Brain microvascular endothelial cell (primary cell): ENCODE measurements at regions not wholly inside any gene's neighbourhood (a gene's known extent, or its start where the extent isn't known, plus 50 kb on each side); places are given as distances from the start of the nearest gene placed in this dataset.

Experiments
- DNase-seq: peaks from one replicate; pipeline ENCODE4 v3.0.0-alpha.2; 2020
- H3K27ac ChIP-seq: fragments of 250-450 bp; sonication (Bioruptor Pico); 2 replicates; pipeline ENCODE4 v1.5.1; 2020; ENCODE audit warnings: mild to moderate bottlenecking, moderate library complexity
- H3K27me3 ChIP-seq: fragments of 250-450 bp; sonication (Bioruptor Pico); replicated peaks from 2 replicates; pipeline ENCODE4 v1.5.1; 2020; ENCODE audit warnings: mild to moderate bottlenecking
- H3K36me3 ChIP-seq: fragments of 250-450 bp; sonication (Bioruptor Pico); replicated peaks from 2 replicates; pipeline ENCODE4 v1.5.1; 2020; ENCODE audit warnings: mild to moderate bottlenecking
- H3K4me3 ChIP-seq: 2 replicates; pipeline ENCODE4 v1.5.1; 2011; ENCODE audit warnings: low read depth, mild to moderate bottlenecking, control low read depth, low read length, moderate library complexity
- in situ Hi-C: cut with HindIII; loops from 2 replicates; pipeline ENCODE4 v1.10.0; 2017; ENCODE audit warnings: low sequenced_read_pairs, low pct_ligation_motif_present
- TF ChIP-seq, protein P1 (sequence below): IDR thresholded peaks from 2 replicates; pipeline ENCODE4 v1.5.1; 2011; ENCODE audit warnings: low read depth, mild to moderate bottlenecking, moderate library complexity, low read length, control low read depth, inconsistent platforms; ENCODE audit errors: missing control alignments

DNA sequence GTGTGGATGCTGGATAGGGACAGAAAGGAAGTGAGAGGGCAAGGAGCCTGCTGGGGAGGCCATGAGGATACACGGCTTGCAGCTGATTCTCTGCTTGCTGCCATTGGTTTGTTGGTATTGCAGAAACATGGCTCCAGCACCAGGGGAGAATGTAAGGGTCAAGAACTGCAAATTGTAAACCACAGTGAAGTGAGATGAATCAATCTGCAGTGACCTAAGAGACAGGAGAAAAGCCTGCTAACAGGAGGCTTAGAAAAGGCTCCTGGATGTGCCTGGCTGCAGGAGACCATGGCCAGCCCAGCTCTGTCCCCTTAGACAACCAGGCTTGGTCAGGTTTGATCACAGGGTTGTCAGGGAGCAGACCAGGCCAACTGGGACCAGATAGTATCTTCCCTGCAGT lies 233.7 kb upstream of the CADM1 start:
- Histone ChIP-seq H3K4me3 (no peak overlapping the region), H3K27ac (no peak overlapping the region), H3K27me3 (no peaks in the 10 kb centered on the region), H3K36me3 (no peaks in the 10 kb centered on the region)
- TF ChIP-seq, protein P1, sequence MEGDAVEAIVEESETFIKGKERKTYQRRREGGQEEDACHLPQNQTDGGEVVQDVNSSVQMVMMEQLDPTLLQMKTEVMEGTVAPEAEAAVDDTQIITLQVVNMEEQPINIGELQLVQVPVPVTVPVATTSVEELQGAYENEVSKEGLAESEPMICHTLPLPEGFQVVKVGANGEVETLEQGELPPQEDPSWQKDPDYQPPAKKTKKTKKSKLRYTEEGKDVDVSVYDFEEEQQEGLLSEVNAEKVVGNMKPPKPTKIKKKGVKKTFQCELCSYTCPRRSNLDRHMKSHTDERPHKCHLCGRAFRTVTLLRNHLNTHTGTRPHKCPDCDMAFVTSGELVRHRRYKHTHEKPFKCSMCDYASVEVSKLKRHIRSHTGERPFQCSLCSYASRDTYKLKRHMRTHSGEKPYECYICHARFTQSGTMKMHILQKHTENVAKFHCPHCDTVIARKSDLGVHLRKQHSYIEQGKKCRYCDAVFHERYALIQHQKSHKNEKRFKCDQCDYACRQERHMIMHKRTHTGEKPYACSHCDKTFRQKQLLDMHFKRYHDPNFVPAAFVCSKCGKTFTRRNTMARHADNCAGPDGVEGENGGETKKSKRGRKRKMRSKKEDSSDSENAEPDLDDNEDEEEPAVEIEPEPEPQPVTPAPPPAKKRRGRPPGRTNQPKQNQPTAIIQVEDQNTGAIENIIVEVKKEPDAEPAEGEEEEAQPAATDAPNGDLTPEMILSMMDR = no peak
- no peak for DNase-seq
- in situ Hi-C loops = no loop called here

GRCh38 chr11:115736146-115736545 lies 231.9 kb upstream of the CADM1 start:
- H3K27me3 ChIP-seq = no peaks in the 10 kb centered on the region
- no peak for DNase-seq
- no peak overlapping the region for H3K27ac ChIP-seq
- TF ChIP-seq, protein P1 = no peak
- no peak overlapping the region for H3K4me3 ChIP-seq
- in situ Hi-C loops = no loop called here
- H3K36me3 ChIP-seq = no peaks in the 10 kb centered on the region

- in situ Hi-C loops = no loop called here
- Histone ChIP-seq H3K27ac (no peak overlapping the region), H3K4me3 (no peak overlapping the region), H3K36me3 (no peaks in the 10 kb centered on the region), H3K27me3 (no peaks in the 10 kb centered on the region)
- DNase-seq = no peak
- TF ChIP-seq, protein P1 = no peak
These were observed 220.5 kb upstream of the CADM1 start for GRCh38 chr11:115724666-115725065.

DNA sequence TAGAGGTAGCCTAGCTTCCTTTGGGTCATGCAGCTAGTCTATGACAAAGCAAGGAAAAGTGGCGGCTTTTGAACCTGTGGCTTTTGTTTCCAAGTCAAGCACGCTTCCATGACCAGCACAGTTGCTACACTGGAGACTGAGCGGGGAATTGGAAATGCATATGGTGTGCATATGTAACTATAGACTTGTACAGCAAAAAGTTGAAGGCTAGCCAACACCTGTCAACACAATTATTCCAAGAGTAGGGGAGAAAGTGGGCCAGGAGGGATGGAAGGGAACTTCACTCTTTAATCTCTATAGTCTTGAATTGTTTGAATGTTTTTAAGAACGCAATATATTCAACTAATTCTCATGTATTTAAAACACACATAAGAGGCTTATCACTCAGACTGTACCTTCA lies 218.5 kb upstream of the CADM1 start:
- TF ChIP-seq, protein P1 = no peak
- in situ Hi-C loops = no loop called here
- Histone ChIP-seq H3K27ac (no peak overlapping the region), H3K36me3 (no peaks in the 10 kb centered on the region), H3K27me3 (no peaks in the 10 kb centered on the region), H3K4me3 (no peak overlapping the region)
- DNase-seq = no peak

- in situ Hi-C loops = no loop called here
These were observed 217.2 kb upstream of the CADM1 start for GRCh38 chr11:115721296-115721995.

More at GRCh38 chr11:115721296-115721995, 217.2 kb upstream of the CADM1 start:
- DNase-seq = no peak
- no peaks in the 10 kb centered on the region for H3K36me3 ChIP-seq
- no peak overlapping the region for H3K27ac ChIP-seq
- no peak overlapping the region for H3K4me3 ChIP-seq
- TF ChIP-seq, protein P1 = peak; percentile 1
- H3K27me3 ChIP-seq = no peaks in the 10 kb centered on the region
